Stimulated activated CD8-positive, alpha-beta memory T cell treated with anti-CD3 and anti-CD28 coated beads, Interleukin-7, amount 100 ng/mL, for 24 hours (primary cell): ENCODE measurements at regions not wholly inside any gene's neighbourhood (a gene's known extent, or its start where the extent isn't known, plus 50 kb on each side); places are given as distances from the start of the nearest gene placed in this dataset.

Experiments used
- DNase-seq: peaks from one replicate; pipeline ENCODE4 v3.0.0-alpha.2; 2020; ENCODE audit warnings: low read depth

DNA sequence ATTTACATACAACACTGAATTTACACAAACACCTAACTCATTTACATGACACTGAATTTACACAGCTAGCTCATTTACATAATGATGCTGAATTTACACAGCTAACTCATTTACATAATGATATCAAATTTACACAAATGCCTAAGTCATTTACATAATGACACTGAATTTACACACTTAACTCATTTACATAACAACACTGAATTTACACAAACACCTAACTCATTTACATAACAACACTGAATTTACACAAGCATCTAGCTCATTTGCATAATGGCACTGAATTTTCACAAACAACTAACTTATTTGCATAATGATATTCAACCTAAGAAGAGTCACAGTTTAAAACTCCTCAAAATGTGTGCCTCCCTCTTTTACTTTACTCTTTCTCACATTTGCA lies 511.7 kb downstream of the GALR1 start:
- DNase-seq = no peak

DNA sequence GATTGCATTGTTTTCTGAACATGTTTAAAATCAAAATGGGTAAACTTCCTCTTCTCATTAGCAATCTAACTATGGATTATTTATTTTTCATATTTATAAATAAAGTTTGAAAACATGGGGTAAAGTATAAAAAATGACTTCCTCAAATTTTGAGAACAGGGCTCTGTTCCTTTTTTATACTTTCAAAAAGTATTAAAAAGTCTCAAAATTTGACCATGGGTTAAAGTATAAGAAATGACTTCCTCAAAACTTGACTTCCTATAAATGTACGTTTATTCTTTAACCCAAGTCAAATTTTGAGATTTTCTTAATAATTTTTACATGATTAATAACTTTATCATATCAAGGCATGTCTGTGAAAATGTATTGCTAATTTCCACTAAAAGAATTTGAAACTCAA lies 512.4 kb downstream of the GALR1 start:
- DNase-seq = no peak

DNA sequence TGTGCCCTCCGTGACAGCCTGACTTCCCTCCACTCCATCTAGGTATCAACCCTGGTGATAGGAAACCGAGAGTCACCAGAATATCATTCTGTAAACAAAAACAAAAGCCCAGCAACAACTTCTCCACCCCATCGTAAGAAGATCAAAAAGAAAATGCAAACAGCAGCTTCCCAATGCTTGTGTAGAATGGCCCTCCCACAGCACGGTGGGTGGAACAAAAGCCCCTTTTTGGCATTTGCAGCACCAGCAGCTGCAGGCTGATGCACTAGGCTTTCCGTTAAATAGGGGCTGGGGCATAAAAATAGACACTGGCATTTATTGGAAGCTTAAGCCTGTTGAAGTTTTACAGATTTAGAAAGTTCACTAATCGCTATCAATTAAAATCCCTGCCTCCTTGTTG lies 513.0 kb downstream of the GALR1 start:
- DNase-seq = no peak

DNA sequence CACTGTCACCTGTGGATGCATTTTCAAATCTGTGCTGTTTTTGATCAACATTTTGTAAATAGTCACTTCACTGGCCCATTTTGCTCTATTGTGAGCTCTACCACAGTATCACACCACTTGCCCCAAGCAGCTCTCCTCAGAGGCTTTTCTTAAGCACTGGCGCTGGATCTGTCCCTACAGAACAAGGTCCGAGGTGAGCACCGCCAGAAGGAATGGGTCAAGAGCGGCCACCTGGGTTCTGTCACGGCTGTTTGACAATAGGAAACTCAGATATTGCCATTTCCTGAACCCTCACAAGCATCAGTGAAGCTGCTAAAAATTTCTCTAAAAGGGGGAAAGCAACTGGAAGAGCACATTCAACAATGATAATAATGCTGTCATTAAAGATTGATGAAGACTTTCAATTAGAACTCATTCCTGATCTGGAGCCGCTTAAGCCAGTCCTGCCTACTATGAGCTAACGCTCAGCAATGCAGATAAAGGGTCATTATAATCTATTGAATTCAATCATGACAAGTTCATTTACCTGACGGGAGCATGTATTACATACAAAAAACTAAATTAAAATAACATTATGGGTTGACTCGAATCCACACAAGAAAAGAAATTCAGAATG lies 514.0 kb downstream of the GALR1 start:
- DNase-seq = no peak

DNA sequence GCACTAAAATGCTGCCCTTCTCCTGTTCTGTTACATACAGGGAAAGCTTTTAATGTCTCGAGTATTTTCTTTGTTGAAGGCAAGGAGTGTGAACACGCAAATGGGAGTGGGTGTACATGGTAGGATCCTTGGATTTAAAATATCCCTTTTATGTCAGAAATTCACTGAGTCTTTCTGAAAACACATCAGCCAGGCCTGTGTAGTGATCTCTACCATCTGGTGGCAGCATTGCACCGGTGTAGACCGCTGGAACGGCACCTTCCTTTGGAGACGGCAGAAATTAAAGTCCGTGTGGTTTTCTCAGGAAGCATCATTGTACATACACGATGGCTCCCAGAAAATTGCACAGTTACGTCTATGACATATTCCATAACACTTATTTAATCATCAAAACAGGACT lies 515.8 kb downstream of the GALR1 start:
- no peak for DNase-seq

DNA sequence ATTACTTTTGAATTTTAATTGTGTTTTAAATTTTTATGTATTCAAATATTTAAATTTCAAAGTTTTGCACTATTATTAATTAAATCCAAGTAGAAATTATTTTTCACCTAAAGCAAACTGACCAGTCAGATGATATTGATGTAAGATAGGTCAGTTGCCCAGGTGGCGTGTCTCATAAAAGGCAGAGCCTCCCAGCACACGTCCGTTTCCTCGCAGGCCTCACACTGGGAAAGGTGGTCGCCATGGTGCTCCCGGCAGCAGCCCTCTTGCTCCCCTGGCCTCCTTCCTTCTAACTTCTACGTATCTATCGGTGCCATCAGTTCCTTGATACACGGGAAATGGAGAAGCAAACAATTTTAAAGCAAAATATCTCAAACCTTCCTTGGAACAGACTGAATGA lies 516.8 kb downstream of the GALR1 start:
- no peak for DNase-seq

DNA sequence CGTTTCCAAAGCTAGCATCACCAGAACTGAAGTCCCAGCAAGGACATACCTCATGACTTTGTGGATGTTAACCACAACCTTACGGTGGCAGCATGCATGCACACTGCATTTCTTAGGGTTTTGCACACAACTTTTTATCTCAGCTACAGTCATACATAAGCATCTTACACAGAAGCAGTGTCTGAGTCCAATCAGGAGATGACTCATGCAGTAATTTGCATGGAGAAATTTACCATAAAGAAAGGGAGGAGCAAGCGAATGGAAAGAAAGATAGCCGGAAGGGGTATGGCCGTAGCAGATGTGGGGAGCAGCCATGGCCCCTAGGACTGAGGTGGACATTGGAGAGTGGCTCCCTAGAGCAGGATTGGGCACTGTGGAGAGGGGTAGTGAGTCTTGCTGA lies 522.5 kb downstream of the GALR1 start:
- DNase-seq = no peak

DNA sequence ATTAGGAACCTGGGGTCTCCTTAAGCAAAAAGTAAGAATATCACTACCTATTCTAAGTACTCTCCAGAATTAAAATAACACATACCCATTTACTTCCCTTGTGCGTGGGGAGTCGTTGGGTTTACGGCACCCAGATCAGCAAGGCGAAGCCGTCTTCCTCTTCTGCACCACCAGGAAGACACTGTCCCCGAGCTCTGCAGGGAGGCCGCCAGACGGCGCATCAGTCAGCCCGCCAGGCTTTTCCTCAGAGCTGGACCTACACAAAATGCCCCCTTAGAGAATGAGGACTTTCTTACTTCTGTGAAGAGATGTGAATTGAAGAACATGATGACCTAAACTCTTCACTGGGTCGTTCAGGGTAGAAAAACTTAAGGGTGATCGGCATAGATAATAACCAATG lies 526.5 kb downstream of the GALR1 start:
- no peak for DNase-seq

DNA sequence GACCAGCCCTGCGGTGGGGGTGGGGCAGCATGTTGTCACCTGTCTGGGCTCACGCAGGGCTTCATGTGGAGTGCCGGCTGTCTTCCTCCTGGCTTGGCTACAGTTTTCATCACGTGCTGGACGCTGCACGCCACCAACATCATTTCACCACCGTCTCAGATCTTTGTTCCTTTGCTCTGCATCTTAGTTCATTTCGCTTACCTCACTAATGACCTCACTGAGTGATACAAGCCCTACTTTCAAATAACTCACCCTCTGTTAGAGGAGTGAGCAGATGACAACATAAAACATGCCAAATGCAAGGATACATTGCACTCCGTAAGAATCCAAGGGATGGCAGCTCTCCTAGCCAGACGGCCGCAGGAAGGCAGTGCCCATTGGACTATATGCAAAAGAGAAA lies 527.5 kb downstream of the GALR1 start:
- DNase-seq = no peak

DNA sequence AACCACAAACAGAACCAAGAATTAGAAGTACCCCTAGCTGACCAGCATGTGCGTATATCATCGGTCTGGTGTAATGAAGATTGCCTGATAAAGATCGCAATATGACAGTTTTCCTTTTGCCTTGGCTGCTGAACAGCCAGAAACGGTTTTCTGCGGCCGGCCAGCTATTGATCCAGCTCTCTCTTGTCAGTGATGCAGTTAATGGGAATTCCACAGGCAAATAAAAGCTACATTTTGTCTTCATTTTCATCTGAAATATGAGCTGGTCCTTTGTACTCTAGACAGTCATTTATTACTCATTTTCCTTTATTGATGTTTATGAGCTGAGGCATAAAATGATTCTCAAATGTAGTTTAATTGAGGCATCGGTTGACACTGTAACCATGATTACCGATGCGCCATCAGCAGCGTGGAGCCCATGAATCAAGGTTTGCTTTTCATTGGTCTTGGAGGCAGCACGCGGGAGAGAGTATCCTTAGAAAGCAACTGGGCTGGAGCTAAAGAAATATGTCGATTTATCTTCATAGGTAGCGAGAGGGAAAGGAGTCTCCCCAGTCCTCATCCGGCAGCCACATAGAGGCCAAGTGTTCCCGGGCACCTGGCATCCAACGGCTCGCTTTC lies 535.2 kb downstream of the GALR1 start:
- DNase-seq = no peak

DNA sequence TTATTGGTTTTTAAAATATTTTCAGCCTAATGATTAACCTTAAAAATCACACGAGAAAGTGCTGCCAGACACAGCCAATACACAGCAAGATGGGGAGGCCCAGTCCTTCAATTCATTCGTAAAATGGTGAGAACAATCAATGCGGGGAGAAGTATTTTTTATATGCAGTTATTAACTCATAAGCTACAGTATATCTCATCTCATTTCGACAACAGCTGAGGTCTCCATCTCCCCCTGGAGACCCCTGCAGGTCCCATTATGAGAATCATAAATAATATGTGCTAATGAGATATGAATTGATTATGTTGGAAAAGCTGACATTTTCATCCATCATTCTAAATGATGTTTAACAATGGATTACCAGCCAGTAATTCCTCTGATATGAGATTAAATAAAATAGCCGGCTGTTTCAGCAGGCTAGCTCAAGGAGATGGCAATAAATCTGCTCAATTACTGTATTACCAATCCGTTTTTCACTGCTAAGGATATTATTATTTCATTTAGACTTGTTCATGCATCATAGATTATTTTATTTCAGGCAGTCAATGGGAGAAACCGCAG lies 535.8 kb downstream of the GALR1 start:
- no peak for DNase-seq

DNA sequence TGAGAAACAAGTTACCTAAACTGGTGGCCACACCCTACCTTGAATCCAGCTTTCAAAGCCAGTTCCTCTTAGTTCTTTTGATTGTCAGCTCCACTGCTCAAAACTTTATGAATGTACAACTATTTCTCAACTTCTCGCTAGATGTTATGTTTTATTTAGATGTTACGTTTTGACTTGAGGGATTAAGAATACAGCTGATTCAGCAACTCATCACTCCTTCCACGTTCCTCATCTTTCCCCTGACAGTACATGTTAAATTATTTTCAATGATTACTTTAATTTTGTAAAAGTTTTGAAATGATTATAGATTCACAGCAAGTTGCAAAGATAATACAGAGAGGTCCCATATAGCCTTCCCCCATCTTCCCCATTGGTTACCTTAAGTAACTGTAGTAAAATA lies 553.4 kb downstream of the GALR1 start:
- no peak for DNase-seq

DNA sequence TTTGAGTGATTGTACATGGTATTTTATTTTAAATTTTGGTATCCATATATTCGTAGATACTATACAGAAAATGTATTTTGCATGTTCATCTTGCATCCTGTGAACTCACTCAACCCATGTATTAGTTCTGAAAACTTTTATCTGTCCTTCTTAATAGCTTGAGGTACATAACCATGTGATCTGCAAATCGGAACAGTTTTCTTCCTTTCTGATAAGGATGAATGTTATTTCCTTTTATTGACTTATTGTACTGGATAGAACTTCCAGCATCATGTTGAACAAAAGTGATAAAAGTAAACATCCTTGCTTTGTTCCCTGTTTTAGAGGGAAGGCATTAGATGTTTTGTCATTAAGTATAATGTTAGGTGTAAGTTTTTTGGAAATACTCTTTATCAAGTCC lies 554.7 kb downstream of the GALR1 start:
- DNase-seq = no peak

DNA sequence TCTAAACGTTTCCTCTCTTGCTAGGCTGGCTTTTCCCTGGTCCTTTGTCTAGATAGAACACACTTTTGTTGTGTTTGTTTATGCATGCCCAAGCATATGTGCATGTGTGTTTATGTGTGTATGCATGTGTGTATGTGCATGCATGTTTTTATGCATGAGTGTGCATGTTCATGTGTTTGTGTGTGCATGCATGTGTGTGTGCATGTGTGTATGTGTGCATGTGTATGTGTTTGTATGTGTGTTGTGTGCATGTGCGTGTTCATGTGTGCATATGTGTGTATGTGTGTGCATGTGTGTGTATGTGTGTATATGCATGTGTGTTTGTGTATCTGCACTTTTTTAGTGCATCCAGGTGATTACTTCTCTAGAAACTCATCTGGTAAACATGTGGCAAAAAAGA lies 558.0 kb downstream of the GALR1 start:
- no peak for DNase-seq

DNA sequence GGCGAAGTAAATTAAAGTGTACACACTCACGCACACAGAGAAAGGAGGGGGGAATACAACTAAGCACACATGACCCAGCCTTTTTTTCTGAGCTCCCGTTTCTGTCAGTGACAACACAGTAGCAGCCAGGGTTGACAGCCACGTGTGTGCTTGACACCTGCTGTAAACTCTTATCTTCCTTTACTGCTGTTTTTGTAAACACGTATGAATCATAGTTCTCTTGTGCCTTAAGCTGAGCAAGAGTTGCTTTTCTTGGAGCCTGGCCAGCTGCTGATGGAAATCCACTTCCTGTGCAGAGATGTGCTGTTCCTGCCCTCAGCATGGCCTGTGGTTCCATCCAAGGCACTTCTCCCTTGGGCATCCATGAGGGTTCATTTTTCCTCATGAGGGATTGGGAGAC lies 561.9 kb downstream of the GALR1 start:
- DNase-seq = no peak

DNA sequence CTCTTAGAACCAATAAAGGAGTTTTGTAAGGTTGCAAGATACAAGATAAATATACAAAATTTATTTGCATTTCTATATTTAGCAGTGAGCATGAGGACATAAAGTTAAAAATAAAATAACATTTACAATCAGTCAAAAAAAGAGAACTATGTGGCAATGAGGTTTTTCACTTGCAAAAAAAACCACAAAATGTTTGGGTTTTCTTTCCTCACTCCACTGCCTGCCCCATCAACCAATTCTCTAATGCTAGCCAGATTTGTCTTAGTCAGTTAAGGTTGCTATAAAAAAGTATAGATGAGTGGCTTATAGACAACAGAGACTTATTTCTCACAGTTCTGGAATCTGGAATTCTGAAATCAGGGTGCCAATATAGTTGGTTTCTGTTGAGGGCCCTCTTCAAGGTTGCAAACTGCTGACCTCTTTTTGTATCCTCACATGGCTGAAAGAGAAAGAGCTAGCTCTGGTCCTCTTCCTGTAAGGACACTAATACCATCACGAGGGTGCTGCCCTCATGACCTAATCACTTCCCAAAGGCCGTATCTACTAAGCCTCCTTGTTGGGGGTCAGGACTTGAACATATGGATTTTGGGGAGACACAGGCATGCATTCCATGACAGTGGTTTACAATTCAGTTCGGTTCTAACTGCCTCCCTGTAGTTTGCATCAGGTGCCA lies 566.2 kb downstream of the GALR1 start:
- no peak for DNase-seq

DNA sequence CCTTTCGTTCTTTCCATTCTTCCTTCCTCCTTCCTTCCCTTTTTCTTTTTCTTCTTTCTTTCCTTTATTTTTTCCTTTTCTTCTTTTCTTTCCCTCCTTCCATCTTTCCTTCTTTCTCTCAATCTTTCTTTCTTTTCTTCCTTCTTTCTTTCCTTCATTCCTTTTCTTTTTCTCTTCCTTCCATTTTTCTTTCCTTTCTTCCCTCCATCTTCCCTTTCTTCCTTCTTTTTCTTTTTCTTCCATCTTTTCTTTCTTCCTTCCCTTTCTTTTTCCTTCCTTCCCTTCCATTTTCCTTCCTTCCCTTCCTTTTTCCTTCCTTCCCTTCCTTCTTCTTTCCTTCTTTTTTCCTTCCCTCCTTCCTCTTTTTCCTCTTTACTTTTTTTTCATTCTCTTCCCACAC lies 568.7 kb downstream of the GALR1 start:
- no peak for DNase-seq

DNA sequence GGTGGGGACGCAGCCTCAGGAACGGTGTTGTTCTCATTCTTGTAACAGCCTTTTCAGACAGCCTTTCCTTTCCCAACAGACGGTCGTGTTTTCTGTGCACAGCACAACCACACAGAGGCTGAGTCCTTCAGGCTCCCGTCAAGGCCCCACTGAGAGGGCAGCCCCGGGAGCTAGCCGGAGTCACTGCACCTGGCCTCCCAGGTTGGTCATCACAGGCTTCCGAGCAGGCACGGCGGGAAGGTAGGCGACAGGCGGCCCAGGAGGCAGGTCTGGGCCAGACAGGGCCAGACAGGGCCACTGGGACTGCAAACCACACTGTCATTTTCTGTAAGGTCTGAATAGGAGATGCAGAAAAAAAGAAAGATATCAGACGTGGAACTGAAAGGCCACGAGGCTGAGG lies 570.8 kb downstream of the GALR1 start:
- no peak for DNase-seq

DNA sequence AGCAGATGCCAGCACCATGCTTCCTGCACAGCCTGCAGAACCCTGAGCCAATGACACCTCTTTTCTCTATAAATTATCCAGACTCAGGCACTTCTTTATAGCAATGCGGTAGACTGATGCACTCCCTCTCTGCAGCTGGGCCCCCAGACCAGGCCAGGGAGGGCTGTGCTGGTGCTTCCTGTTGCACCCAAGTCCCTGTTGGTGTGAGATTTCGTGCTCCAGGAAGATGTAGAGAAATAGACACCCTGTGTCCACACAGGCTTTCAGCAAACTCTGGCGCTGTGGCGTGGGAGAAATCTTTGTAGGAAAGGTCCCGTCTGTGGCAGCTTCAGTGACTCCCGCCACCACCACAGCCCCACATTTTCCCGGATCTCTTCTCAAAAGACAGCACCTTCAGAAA lies 572.2 kb downstream of the GALR1 start:
- no peak for DNase-seq

DNA sequence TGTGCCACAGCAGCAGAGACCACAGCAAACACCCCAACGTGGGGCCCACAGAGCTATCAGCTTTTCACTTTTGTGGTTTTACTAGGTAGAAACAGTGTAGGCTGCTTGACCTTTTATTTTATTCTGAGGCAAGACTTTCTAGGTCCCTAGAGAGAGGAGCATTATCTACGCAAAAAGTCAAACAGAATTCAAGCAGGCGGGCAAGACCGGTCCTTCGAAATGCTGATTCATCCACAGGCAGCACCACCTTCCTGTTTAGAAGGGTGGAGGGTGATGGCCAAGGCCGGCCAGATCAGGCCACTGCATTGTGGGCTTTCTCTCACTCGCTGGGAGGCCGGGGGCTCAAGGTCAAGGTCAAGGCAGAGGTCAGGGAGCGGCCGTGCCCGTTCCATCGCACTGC lies 573.0 kb downstream of the GALR1 start:
- DNase-seq = no peak

DNA sequence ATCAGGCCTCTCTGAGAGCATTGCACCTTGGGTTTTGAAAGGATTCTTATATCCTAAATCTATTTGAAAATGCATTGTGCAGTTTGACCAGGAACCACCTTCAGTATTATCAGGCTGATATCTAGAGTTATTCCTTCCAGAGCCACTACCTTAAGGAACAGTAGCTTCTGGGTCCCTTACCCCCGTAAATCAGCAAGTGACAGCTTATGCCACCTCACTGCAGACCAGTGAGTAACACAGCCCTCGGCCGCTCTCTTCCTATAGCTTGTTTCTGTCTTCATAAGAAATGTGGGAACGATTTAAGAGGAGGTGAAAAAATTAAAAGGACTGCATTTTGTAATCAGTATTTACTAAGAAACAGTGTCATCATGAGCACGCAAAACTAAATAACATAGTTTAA lies 584.2 kb downstream of the GALR1 start:
- no peak for DNase-seq

DNA sequence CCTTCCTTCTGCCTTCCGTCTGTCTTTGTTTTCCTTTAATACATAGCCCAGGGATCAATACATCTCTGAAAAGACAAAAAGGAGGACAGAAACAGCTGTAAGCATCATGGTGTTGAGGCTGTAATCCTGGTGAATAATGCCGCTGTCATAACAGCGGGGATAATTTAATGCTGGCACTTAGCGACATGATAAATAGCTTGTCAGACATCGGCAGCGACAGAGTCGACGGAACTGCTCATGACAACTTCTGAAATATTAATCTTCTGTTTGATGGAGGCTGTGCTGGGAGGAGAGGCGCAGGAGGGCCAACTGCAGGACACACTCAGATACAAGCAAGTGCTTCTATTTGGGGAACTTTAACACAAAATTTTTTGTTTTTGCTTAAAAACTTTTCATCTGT lies 602.2 kb downstream of the GALR1 start:
- no peak for DNase-seq

DNA sequence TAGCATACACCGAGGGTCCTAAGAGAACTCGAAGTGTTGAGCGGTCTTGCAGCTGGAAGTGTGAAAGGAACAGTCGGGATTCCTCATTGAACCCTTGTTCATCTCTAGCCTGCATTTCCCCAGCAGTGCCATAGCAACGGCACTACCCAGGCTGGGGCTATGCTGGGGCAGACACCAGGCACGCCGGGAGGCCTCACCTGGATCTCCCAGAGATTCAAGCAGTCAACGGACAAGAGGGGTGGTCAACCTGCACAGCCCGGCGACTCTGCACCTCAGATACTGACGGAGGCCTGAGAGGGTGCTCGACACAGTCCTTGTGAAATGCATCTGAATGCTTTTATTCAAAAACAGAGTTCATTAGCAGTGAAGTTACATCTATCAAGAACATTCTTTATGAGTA lies 604.2 kb downstream of the GALR1 start:
- no peak for DNase-seq
